GM12892 (cell line): ENCODE measurements at regions not wholly inside any gene's neighbourhood (a gene's known extent, or its start where the extent isn't known, plus 50 kb on each side); places are given as distances from the start of the nearest gene placed in this dataset.

ENCODE experiments used
- POLR2A ChIP-seq: IDR thresholded peaks from 2 replicates; pipeline ENCODE4 v1.6.1; 2011; ENCODE audit warnings: low read depth, low read length, control low read depth
- POLR2AphosphoS5 ChIP-seq: IDR thresholded peaks from 2 replicates; pipeline ENCODE4 v1.6.1; 2011; ENCODE audit warnings: low read depth, low read length, control low read depth
- TAF1 ChIP-seq: IDR thresholded peaks from 2 replicates; pipeline ENCODE4 v1.6.1; 2011; ENCODE audit warnings: low read depth, mild to moderate bottlenecking, control low read depth, low read length, borderline replicate concordance

DNA sequence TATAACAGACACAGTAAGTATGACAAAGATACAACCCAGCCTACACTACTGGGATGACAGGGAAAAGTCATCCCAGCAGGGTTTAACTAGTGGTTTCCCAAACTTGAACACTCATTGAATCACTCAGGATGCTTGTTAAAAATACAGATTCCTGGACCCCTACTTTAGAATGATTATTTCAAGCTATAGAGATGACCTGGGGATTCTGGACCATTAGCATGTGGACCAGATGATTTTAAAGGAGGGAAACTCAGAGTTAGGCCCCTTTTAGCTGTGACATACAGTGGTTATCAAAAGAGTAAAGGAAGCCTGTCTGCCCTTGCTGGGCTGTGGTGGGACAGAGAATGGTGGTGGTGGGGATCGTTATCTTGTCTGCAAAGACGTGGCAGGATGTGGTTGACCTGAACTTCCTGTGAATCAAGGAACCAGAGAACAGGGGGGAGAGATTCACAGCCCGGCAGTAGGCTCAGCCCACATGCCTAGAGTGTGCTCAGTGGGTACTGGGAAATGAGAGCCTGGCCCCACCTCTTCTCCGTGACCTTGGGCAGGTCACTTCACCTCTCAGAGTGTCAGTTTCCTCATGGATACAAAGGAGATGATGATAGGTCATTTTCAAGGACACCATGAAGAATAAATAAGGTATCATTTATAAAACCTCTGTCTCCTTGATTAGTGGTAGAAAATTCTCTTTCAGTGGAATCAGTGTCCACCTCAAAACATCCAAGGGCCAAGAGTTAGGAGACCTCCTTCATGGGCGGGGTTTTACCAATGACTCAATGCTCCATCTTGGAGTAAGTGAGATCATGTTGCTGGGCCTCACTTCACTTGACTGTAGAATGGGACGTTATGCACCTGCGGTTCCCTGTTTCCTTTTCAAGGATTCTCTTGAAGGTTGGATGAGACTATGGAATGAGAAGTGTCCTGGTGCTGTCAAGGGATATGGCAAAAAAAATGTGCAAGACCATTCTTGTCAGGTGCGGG is 306.5 kb downstream of the RPLP1 start:
- no peak for TF ChIP-seq POLR2A
- no peak; the same call in 1 of the 2 replicates for TF ChIP-seq POLR2AphosphoS5
- TF ChIP-seq TAF1: no peak
